MCF 10A (cell line): ENCODE measurements at regions not wholly inside any gene's neighbourhood (a gene's known extent, or its start where the extent isn't known, plus 50 kb on each side); places are given as distances from the start of the nearest gene placed in this dataset.

Experiments used
- BruUV-seq: library from RNA; stranded (reverse); fragments of 400-500 nt; replicated peaks from 2 replicates; lab custom pipeline; 2021; lab: Mats Ljungman, UMichigan
- CTCF ChIA-PET: fragments of 300-600 bp; sonication (Branson Sonifier 250); formaldehyde crosslinking; extraction: SDS; loops from one replicate; lab custom pipeline; 2021; ENCODE audit warnings: antibody characterized with exemption, inconsistent platforms; lab: Yijun Ruan, JAX
- POLR2A ChIA-PET: fragments of 300-600, 350-650 bp; sonication (Branson Sonifier 250); formaldehyde crosslinking; extraction: SDS; loops from one replicate; lab custom pipeline; 2020; ENCODE audit warnings: antibody characterized with exemption, inconsistent platforms; lab: Yijun Ruan, JAX
- DNase-seq: peaks from one replicate; pipeline ENCODE4 v3.0.0-alpha.2; 2018; ENCODE audit not compliant: unreplicated experiment
- H3K27ac Mint-ChIP-seq: one replicate; pipeline ENCODE4 v1.8.0; 2022; ENCODE audit warnings: mild to moderate bottlenecking, low read depth, mixed read lengths; ENCODE audit not compliant: unreplicated experiment
- H3K27me3 Mint-ChIP-seq: one replicate; pipeline ENCODE4 v1.8.0; 2022; ENCODE audit warnings: mixed read lengths; ENCODE audit not compliant: insufficient read depth, unreplicated experiment
- H3K36me3 Mint-ChIP-seq: one replicate; pipeline ENCODE4 v1.8.0; 2022; ENCODE audit warnings: mild to moderate bottlenecking, moderate library complexity, mixed read lengths; ENCODE audit not compliant: insufficient read depth, unreplicated experiment
- H3K4me1 Mint-ChIP-seq: one replicate; pipeline ENCODE4 v1.8.0; 2022; ENCODE audit warnings: mixed read lengths; ENCODE audit not compliant: insufficient read depth, unreplicated experiment
- H3K4me3 Mint-ChIP-seq: one replicate; pipeline ENCODE4 v1.8.0; 2022; ENCODE audit warnings: mild to moderate bottlenecking, moderate library complexity, mixed read lengths; ENCODE audit not compliant: unreplicated experiment
- H3K9me3 Mint-ChIP-seq: one replicate; pipeline ENCODE4 v1.8.0; 2022; ENCODE audit warnings: mixed read lengths; ENCODE audit not compliant: unreplicated experiment
- intact Hi-C: fragments of 100-400 bp; cut with micrococcal nuclease; formaldehyde crosslinking; loops from 2 replicates; pipeline ENCODE4 v1.14.1; 2022
- TF ChIP-seq, protein P1 (sequence below): fragments of 200-600 bp; IDR thresholded peaks from one replicate; pipeline ENCODE4 v1.8.0; 2022; ENCODE audit warnings: antibody characterized with exemption, mild to moderate bottlenecking; ENCODE audit not compliant: unreplicated experiment

GRCh38 chr1:29674627-29675326, 438.5 kb downstream of the PTPRU start:
- Mint-ChIP-seq H3K36me3 (no peaks in the 10 kb centered on the region), H3K9me3 (no peaks in the 10 kb centered on the region), H3K27ac (no peak overlapping the region), H3K4me1 (no peaks in the 10 kb centered on the region), H3K27me3 (peaks cover 2% of the 10 kb centered on the region), H3K4me3 (no peak overlapping the region)
- no TSS peak for BruUV-seq
- intact Hi-C loops = no loop called here
- ChIA-PET CTCF (no interaction called here), POLR2A (no interaction called here)
- DNase-seq = no peak
- TF ChIP-seq, protein P1, sequence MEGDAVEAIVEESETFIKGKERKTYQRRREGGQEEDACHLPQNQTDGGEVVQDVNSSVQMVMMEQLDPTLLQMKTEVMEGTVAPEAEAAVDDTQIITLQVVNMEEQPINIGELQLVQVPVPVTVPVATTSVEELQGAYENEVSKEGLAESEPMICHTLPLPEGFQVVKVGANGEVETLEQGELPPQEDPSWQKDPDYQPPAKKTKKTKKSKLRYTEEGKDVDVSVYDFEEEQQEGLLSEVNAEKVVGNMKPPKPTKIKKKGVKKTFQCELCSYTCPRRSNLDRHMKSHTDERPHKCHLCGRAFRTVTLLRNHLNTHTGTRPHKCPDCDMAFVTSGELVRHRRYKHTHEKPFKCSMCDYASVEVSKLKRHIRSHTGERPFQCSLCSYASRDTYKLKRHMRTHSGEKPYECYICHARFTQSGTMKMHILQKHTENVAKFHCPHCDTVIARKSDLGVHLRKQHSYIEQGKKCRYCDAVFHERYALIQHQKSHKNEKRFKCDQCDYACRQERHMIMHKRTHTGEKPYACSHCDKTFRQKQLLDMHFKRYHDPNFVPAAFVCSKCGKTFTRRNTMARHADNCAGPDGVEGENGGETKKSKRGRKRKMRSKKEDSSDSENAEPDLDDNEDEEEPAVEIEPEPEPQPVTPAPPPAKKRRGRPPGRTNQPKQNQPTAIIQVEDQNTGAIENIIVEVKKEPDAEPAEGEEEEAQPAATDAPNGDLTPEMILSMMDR = no peak

DNA sequence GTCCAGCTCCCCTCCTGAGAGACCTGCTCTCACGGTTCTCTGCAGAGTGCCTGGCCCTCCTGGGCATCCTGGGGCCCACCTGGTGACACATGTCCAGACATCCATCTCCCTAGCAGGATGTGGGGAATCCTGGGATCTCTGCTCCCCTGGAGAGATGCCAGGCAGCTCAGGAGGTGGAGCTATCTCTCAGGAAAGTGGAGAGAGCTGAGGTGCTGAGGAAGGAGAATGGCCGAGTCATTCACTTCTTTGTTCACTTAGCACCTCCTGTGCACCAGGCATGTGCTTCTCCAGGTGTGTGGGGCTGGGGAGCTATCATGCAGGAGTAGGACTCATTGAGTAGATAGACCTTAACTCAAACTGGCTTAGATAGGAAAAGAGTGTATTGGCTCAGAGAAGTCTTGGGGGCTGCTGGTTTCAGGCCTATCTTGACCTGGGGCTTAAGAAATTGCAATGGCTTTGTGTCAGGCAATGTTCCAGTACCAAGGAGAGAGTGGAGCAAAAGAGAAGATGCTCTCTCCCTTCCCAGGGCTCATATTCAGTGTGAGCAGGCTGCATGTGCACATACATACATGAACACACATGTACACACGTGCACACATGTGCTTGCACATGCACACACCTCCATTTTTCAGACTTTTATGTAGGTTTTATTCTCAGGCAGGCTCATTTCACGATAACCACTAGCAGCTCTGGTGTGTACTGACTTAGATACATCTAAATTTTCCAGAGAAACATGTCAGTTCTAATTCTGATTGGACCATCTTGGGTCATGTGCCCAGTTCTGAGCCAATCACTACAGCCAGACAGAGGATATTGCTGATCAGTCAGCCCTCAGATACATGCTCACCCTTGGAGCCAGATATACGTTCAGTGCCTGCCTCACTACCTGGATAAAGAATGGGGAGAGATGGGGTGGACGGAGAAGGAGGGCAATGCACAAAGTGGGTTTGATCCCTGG, 437.6 kb downstream of the PTPRU start:
- no TSS peak for BruUV-seq
- H3K9me3 Mint-ChIP-seq = no peaks in the 10 kb centered on the region
- no peaks in the 10 kb centered on the region for H3K36me3 Mint-ChIP-seq
- ChIA-PET CTCF (no interaction called here), POLR2A (no interaction called here)
- no peaks in the 10 kb centered on the region for H3K4me1 Mint-ChIP-seq
- DNase-seq = no peak
- peaks cover 10% of the 10 kb centered on the region for H3K27me3 Mint-ChIP-seq
- no peak overlapping the region for H3K4me3 Mint-ChIP-seq
- no peak overlapping the region for H3K27ac Mint-ChIP-seq
- TF ChIP-seq, protein P1 = no peak
- intact Hi-C loops = no loop called here

GRCh38 chr1:29673228-29673500, 436.8 kb downstream of the PTPRU start:
- BruUV-seq = no TSS peak
- CTCF ChIA-PET = interaction anchor here (1.5 kb wide), 1 partner anchor 31 kb away, joined by 4 read pairs; no protein-coding TSS in a partner anchor
- Mint-ChIP-seq H3K4me1 (no peaks in the 10 kb centered on the region), H3K27me3 (peaks cover 18% of the 10 kb centered on the region), H3K9me3 (no peaks in the 10 kb centered on the region), H3K27ac (no peak overlapping the region), H3K4me3 (no peak overlapping the region), H3K36me3 (no peaks in the 10 kb centered on the region)
- POLR2A ChIA-PET = interaction anchor here (0.9 kb wide), 1 partner anchor 37 kb away, joined by 3 read pairs; no protein-coding TSS in a partner anchor
- DNase-seq = no peak
- TF ChIP-seq, protein P1 = no peak
- intact Hi-C loops = no loop called here
